ENCODE measurements at regions not wholly inside any gene's neighbourhood (a gene's known extent, or its start where the extent isn't known, plus 50 kb on each side); places are given as distances from the start of the nearest gene placed in this dataset.

DNA sequence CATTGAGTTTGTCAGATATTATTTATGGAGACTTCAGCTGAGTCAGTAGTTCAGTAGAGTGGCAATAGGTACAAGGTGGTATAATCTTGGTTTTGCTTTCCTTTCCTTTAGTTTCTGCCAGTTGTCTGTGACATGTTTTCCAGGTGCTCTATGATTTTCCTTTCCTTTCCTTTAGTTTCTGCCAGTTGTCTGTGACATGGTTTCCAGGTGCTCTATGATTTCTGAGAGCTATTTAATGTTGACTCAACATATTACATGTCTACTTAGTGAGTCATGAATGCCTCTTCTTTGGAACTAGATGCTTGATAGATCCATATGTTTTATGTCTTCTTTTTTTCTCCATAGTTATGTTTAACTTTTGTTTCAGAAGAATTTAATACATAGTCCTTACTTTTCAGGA is 186.4 kb upstream of the DEFB112 start:
- DNase-seq = no peak

DNA sequence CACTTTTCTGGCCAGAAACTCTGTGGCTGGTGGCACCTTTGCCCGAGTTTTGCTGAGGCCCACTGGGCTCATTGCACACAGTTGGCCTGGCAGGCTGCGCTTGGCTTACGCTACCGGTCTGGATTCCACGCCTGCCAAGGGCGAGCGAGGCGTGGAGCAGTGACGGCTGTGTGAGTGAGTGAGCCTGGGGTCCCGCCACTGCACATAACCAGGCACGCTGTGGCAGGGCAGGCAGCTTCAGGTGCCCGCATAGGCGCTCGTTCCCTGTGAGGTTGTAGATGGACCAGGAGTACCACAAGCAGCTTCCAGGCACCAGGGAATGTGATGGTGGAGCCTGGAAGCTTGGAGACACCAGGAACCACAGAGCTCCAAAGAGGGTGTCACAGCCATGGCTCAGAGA is 190.1 kb upstream of the DEFB112 start:
- no peak for DNase-seq

DNA sequence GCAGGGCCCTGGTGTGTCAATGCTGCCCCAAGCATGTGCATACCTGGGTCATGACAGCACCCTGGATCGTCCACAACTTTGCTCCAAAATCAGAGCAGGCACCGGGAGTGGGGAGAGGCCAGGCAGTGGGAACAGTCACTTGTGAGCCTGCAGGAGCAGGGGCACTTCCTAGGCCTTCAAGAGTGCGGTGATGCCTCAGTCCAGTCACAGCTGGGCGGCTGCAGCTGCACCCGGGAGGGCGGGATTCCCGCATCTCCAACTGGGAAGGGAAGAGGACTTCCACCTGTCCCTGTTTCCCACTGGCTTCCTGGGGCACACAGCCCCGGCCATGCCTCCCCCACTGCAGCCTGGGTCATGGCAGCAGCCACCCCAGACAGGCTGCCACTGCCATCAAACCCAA is 191.3 kb upstream of the DEFB112 start:
- no peak for DNase-seq

DNA sequence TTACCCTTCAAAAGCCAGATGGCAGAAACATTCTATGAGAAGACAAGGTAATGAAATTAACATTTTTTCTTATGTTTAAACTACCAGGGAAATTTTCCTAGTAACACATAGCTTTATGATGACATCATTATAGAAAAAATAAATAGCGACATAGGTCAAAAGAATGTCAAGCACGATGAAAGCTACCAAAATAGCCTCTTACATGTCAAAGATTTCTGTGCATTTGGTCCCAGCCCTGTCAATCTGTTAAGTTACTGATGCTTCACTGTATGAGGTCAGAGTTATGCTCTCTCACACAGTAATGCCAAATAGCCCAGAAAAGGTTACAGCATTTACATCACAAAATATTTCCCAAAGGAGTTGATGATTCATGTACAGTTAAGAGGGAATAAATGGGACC is 199.8 kb upstream of the DEFB112 start:
- no peak for DNase-seq

DNA sequence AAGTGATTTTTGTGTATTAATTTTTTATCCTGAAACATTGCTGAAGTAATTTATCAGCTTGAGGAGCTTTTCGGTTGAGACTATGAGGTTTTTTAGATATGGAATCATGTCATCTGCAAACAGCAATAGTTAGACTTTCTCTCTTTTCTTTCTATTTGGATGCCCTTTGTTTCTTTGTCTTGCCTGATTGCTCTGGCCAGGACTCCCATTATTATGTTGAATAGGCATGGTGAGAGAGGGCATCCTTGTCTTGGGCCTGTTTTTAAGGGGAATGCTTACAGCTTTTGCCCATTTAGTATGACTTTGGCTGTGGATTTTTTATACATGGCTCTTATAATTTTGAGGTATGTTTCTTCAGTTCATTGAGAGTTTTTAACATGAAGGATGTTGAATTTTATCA is 207.6 kb upstream of the DEFB112 start:
- no peak for DNase-seq

DNA sequence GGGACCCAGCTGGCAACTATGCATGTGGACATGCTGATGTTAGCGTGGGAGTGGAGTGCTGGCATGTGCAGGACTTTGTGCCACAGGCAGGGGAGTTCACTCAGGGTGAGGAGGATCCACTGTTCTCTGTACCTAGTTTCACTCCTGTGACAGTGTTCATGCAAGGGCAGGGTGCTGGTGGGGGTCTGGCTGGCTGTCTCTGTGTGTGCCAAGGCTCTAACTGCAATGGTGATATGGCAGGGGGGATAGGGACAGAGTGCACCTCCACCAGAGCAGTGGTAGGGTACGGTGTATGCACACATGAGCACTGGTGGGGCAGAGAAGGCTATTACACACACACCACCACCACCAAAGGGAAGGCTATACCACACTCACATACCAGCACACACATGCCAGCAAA is 210.2 kb upstream of the DEFB112 start:
- DNase-seq = no peak

DNA sequence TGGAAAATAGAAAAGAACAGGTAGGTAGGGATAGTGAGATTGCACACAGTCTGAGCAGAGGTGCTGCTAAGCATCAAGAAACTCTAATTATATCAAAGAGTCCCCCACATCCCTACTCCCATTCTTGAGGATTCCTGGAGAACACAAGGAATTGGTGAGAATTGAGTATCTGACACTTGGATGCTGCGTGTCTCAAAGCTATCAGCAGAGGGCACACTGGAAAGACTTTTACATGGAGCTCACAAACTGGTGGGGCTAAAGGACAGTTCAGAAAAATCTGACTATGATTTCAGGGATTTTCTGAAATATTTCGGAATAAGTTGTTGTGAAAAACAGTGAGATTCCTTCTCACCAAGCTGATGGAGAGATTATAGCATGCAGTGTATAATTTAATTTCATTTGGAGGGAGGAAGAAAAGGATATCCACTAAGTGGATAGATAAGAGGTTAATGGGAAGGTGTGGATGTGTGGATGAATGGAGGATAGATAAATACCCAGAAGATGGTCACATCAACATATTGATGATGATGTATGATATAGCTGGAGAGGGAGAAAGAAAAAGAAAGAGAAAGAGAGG is 215.4 kb upstream of the DEFB112 start:
- no peak for DNase-seq

DNA sequence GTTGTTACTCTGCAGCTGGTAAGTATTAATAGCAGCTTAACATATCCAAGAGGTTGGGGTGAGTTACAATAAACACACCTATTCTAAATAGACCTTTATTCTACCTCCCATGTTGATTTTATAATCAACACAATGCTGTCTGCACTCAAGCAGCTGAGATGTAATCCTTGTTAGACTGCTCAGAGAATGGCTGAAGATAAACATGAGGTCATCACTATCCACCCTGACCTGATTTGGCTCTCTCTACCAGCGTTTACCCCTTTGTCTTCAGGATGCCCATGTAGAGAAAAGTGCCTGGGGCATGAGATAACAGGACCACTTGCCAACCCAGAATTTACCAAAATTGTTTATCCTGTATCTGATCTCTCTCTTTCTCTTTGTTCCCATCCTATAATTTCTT is 220.7 kb upstream of the DEFB112 start:
- no peak for DNase-seq

DNA sequence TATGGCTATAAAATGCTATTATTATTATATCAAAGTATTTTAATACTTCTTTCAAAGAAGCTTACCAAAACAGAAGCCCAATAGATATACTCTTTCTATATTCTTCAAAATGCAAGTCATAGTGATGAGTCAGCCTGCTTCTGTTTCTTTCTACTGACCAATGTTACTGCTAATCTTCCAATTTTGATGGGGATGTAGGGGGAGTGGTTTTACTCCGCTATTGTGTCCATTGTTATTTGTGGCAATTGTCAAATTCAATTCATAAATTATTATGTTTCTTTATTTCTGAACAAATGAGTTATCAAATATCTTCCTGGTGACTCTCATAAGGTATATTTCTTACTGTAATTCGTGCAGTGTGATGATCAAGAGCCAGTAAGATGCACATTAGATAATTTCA is 221.5 kb upstream of the DEFB112 start:
- no peak for DNase-seq

DNA sequence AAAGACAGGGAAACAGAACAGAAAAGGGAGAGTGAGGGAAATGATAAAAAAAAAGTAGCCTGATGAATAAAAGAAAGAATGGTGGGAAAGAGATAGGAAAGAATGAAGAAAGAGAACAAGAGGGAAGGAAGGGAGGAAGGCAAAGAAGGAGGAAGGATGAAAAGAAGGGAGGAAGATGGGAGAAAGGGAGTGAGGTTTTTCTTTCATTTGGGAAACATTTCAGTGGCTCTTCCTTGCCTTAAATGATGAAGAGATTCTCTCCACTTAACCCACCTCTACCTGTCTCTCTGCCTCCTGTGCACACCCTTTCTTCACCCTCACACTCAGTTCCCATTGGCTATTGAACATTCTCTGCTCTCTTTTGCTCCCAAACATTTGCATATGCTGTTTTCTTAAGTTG is 222.1 kb upstream of the DEFB112 start:
- no peak for DNase-seq

DNA sequence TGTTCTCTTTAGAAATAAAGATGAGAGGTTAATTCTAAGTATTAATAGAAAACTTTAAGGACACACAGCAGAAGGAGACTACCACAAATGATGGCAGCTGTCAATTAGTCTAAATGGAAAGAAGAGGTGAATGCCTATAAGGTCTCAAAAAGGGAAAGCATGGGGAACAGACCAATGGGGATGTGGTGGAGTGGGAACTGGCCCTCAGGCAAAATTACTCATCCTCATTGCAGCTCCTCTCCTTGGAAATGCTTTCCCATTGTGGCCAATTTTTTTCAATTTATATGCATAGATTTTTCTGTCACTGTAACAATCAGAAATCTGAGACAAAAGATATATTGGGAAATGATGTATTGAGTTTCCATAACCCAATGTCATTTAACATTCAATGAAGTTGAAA is 222.9 kb upstream of the DEFB112 start:
- DNase-seq = no peak

DNA sequence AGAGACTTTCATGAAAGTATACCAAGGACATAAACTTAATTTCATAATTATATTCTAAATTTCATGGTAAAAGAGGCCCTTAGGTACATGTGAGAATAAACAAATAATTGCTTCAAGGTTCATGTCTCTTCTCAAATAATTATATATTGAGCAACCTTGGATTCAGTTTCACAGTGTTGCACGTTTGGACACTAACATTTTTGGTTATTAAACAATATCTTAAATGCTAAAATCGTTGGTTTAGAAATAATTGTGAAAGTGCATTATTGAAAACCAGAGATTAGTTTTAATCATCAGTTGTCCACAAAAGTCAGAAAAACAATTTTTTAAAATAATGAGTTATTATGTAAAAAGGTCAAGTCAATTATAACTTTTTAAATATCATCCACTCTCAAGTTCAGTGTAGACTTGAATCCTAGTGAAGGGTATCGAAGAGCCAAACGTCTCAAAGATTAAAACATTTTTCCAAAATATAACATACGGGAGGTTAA is 227.1 kb upstream of the DEFB112 start:
- DNase-seq = no peak

DNA sequence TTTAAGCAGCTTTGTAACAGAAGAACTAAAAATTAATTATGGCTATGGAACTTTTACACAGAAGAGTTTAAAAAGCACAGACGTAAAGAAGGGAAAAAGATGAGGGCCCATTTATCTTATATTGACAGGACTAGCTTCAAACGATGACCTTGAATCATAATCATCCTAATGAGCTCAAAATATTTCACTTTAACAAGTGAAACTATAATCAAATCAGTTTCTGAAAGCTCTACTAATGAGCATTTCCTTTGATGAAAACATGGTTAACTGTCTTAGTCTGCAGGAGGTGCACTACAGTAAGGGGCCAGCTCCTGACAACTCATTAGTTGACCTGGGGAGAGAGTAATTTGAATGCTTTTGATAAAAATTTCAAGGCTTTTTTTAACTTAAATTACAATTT is 228.0 kb upstream of the DEFB112 start:
- DNase-seq = no peak

DNA sequence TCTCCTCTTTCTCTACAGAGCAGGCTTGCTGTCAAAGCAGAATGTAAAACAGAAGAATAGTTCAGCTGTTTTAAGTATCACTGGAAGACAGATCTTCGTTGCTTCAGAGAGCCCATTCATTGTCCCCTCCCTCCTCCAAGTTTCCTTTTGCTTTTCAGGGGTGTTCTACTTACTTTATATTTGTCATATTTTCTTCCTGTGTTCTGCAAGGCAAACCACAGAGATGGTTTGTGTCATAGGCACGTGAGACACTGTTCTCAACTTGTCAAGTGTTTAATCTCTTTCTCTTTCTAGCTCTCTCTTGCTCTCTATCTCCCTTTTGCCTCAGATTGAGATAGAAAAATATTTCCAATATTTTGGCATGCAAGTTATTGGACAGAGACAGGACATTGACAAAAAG is 228.9 kb upstream of the DEFB112 start:
- no peak for DNase-seq

DNA sequence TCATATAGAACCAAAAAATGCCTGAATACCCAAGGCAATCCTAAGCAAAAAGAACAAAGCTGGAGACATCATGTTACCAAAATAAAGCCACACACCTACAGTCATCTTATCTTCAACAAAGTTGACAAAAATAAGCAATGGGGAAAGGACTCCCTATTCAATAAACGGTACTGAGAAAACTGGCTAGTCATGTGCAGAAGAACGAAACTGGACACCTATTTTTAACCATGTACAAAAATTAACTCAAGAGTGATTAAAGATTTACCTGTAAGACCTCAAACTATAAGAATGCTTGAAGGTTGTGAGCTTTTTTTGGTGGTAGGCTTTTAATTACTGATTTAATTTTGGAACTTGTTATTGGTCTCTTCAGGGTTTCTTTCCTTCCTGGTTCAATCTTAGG is 236.0 kb upstream of the DEFB112 start:
- DNase-seq = no peak

DNA sequence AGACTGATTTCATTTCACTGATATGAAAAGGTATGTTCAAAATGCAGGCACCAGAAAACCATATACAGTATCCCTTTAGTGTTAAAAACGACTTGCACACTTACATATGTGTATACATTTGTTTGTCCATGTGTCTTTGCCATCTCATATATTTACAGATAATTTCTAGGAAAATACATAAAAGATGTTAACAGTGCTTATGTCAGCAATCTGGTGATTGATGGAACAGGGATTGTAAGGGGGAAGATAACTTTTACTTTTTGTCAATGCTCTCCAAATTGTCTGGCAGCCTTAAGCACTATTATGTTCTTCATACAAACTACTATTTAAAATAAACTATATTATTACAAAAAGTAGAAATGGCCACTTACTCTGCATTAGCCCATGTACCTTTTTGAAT is 238.5 kb upstream of the DEFB112 start:
- no peak for DNase-seq

DNA sequence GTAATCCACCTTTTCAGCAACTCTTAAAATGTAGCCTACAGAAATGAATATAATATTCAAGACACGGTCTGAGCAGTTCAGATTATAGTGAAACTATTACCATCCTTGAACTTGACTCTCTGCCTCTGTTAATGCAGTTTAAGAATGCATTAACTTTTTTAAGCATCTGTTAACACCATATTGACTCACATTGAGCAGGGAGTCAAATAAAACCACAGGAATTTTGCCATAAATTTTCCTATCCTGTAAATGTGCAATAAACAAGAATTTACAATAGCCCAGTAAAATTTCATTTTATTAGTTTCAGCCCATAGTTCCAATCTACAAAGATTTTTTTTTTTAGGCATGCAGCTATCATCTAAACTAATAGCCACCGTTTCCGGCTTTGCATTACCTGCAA is 239.2 kb upstream of the DEFB112 start:
- DNase-seq = no peak

DNA sequence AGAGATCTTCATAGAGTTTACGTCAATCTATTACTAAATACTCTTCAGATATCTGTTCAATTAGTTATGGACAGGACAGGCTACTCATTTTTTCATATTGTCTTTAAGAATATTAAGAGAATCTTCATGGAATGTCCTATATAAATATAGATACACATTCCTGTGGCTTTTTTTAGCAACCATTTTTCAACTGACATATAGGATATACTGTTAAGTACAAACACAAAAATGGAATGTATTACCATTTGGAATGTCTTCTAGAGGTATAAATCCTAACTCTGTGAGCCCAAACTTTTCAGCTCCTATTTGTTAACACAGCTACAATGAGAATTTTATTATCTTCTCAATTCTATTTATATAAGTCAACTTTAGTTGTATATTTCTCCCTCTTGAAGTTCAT is 239.6 kb upstream of the DEFB112 start:
- no peak for DNase-seq

DNA sequence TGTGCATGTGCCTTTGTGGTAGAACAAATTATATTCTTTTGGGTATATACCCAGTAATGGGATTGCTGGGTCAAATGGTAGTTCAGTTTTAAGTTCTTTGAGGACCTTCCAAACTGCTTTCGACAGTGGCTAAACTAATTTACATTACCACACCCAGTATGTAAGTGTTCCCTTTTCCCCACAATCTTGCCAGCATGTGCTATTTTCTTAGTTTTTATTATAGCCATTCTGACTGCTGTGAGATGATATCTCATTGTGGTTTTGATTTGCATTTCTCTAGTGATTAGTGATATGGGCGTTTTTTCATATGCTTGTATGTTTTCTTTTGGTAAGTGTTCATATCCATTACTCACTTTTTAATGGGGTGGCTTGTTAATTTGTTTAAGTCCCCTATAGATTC is 251.6 kb upstream of the DEFB112 start:
- no peak for DNase-seq

DNA sequence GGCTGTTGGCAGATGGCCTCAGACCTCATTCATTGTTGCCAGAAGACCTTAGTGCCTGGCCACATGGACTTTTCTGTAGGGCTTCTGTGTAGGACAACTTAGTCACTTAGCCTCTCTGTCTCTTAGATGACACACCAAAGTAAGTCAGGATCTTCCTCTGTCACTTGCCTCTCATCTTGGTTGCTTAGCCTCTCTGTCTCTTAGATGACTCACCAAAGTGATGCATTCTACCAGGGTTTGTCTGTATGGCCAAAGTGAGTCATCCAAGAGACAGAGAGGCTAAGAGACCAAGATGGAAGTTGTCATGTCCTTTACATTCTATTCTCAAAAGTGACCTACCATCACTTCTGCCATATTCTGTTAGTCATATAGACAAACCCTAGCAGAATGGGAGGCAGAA is 255.9 kb upstream of the DEFB112 start:
- DNase-seq = no peak

DNA sequence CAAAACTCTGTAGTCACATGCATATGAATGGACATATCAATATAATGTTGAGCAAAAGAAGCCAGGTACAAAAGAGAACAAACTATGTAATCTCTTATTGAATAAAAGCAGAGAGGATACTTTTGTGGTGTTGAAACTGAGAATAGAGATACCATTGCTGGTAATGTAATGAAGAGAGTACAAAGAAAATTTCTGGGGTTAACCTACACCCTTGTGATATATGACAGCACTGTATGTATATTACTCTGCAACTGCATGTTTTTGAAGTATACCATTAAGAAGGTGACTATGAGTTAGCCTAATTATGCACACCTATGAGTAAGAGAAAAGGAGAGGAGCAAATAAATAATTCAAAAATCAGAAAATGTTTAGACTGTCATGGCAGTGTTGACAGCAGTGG is 268.8 kb upstream of the DEFB112 start:
- no peak for DNase-seq

DNA sequence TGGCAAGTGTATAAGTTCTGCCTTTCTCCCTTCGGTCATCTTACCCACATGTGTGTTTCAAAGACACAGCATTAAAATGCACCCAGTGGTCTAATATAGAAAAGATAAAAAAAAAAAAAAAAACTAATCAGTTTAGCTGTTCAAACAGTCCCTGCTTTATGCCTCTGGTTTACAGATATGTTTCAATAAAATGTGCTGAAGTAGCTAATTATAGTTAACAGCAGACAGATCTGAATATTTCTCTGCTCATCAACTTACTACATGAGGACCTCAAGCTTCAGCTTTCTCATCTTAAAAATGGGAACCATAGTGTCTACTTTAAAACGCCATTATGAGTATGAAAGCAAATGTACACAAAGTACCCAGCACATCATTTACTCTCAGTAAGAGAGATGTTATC is 280.6 kb upstream of the DEFB112 start:
- DNase-seq = no peak

DNA sequence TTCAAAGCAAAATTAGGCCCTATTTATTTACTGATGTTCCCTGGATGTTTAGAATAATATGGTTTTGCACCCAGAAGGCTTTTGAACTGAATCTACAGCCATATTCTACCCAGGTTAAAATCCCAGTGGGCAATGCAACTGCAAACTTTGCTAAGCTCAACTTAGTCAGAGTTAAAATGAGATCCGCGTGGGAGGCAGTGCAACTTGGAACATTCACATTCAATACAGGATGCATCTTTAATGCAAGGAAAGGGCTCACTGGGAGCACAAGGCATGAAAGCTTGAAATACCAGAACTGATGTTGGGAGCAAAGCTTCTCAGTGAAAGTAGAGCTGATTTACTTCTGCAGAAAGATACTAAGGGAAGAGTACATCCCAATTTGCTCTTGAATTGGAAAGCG is 281.2 kb upstream of the DEFB112 start:
- no peak for DNase-seq

DNA sequence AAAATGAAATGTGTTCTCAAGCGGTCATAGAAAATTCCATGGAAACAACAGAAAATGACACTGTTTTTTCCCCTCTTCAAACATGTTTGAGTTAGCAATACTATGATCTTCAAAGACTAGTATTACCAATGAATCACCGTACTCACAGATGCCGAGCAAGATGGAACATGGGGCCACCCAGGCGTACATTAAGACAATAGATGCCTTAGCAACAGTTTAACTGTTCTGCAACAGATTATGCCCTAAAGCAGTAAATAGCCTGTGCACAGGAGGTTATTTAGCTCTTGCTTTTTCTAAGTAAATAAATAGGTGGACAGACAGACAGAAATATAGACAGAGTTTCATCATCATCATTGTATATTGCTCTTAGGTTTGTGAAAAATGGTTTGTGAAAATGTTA is 284.0 kb upstream of the DEFB112 start:
- no peak for DNase-seq

DNA sequence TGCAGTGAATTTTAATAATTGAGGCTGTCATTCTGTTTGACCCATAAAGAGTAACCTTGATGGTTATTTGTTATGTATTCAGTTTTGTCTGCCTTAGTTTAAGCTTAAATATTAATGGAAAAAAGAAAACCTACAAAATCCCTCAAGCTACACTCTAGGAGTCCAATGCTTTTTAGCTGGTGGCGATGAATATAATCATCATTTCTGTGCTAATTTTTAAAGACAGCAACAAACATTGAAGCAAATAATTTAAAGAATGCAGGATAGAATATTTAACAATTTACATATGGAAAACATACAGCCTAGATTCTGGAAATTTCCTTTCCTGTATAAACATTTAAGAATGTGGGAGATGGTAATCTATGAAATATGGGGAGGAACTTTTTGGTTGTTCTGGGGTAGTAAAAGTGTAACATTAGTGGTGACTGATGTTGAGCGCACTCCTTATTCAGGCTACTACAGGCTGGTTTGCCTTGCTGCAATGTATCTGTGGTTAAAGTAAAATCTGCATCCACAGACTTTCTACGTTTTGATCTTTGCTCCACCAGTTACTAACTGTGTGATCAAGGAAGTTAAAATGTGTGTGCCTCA is 287.9 kb upstream of the DEFB112 start:
- DNase-seq = no peak

DNA sequence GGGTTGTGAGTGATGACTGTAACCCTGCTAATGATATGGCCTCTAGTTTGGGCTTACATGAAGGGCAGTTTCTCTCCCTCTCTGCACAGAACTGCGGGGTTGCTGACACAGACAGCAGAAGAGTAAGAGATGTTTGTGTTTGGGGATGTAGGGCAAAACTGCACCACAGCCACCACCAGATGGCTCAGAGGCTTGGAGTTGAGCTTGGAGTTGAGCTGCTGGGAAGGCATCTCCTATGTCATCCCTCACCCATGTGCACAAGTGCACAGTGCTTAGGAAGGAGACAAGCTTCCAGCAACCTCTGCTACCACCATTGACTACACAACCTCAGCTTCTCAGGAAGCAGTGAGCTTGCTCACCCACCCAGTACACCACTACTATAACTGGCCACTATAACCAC is 303.9 kb upstream of the DEFB112 start:
- no peak for DNase-seq

Measured in inflammatory macrophage treated with lipopolysaccharide for 4 hours (primary cell).